Neuronal stem cell (in vitro differentiated cells): ENCODE measurements at regions not wholly inside any gene's neighbourhood (a gene's known extent, or its start where the extent isn't known, plus 50 kb on each side); places are given as distances from the start of the nearest gene placed in this dataset.

Experiments used
- DNase-seq: peaks from one replicate; pipeline ENCODE4 v3.0.0-alpha.2; 2013; ENCODE audit warnings: low spot score
- H2AFZ ChIP-seq: one replicate; pipeline ENCODE4 v1.6.1; 2013; ENCODE audit warnings: mild to moderate bottlenecking, low read length, inconsistent platforms
- H2AK5ac ChIP-seq: 2 replicates; pipeline ENCODE4 v1.6.1; 2013; ENCODE audit warnings: low read depth, mild to moderate bottlenecking, inconsistent platforms, low read length, moderate library complexity, mixed read lengths
- H2BK120ac ChIP-seq: 2 replicates; pipeline ENCODE4 v1.6.1; 2013; ENCODE audit warnings: low read depth, mild to moderate bottlenecking, inconsistent platforms, low read length, moderate library complexity, mixed read lengths
- H2BK12ac ChIP-seq: one replicate; pipeline ENCODE4 v1.6.1; 2013; ENCODE audit warnings: low read length, inconsistent platforms
- H2BK15ac ChIP-seq: 2 replicates; pipeline ENCODE4 v1.6.1; 2013; ENCODE audit warnings: mild to moderate bottlenecking, low read length, inconsistent platforms, mixed read lengths
- H2BK5ac ChIP-seq: one replicate; pipeline ENCODE4 v1.6.1; 2013; ENCODE audit warnings: inconsistent platforms, mild to moderate bottlenecking, low read length, moderate library complexity
- H3K14ac ChIP-seq: one replicate; pipeline ENCODE4 v1.6.1; 2013; ENCODE audit warnings: low read length, inconsistent platforms
- H3K18ac ChIP-seq: 2 replicates; pipeline ENCODE4 v1.6.1; 2013; ENCODE audit warnings: low read length, inconsistent platforms
- H3K23ac ChIP-seq: 2 replicates; pipeline ENCODE4 v1.6.1; 2013; ENCODE audit warnings: low read depth, mild to moderate bottlenecking, mixed read lengths, low read length, inconsistent platforms; ENCODE audit not compliant: poor library complexity
- H3K27ac ChIP-seq: replicated peaks from 3 replicates; pipeline ENCODE4 v1.5.1; 2013; ENCODE audit warnings: low read length, inconsistent platforms
- H3K27me3 ChIP-seq, 3 experiments: 2 replicates each; pipeline ENCODE4 v1.6.1; 2013; ENCODE audit warnings: low read length in 3 of 3, mild to moderate bottlenecking in 2 of 3, inconsistent platforms in 1 of 3, low read depth in 1 of 3, mixed read lengths in 1 of 3, moderate library complexity in 1 of 3; ENCODE audit not compliant: control insufficient read depth in 3 of 3, insufficient read depth in 3 of 3
- H3K36me3 ChIP-seq, 2 donors: replicated peaks in 1 of 2; 2 replicates each; pipeline ENCODE4 v1.6.1; 2013; ENCODE audit warnings: low read length in 2 of 2; ENCODE audit not compliant: control insufficient read depth in 2 of 2, insufficient read depth in 2 of 2
- H3K4ac ChIP-seq: 2 replicates; pipeline ENCODE4 v1.6.1; 2013; ENCODE audit warnings: inconsistent platforms, mild to moderate bottlenecking, low read length, moderate library complexity
- H3K4me1 ChIP-seq, 2 donors: 1 replicate in 1 of 2; 2 replicates in 1 of 2; pipeline ENCODE4 v1.6.1; 2013; ENCODE audit warnings: low read length in 2 of 2, low read depth in 1 of 2; ENCODE audit not compliant: control insufficient read depth in 2 of 2, insufficient read depth in 1 of 2
- H3K4me2 ChIP-seq: one replicate; pipeline ENCODE4 v1.6.1; 2013; ENCODE audit warnings: mild to moderate bottlenecking, low read length, inconsistent platforms; ENCODE audit not compliant: insufficient read depth, poor library complexity, severe bottlenecking
- H3K4me3 ChIP-seq, 2 donors: 2 replicates each; pipeline ENCODE4 v1.5.1; 2013; ENCODE audit warnings: low read length in 2 of 2, mild to moderate bottlenecking in 2 of 2, inconsistent platforms in 1 of 2, moderate library complexity in 1 of 2
- H3K79me1 ChIP-seq: one replicate; pipeline ENCODE4 v1.6.1; 2013; ENCODE audit warnings: low read depth, mild to moderate bottlenecking, inconsistent platforms, low read length, moderate library complexity
- H3K9ac ChIP-seq: one replicate; pipeline ENCODE4 v1.6.1; 2013; ENCODE audit warnings: mild to moderate bottlenecking, low read depth, low read length, inconsistent platforms; ENCODE audit not compliant: poor library complexity
- H3K9me3 ChIP-seq, 2 donors: replicated peaks in 1 of 2; 2 replicates each; pipeline versions ENCODE3 to v1.6.1; 2013; ENCODE audit warnings: low read length in 2 of 2, mild to moderate bottlenecking in 2 of 2, inconsistent platforms in 1 of 2, low read depth in 1 of 2, mixed read lengths in 1 of 2, moderate library complexity in 1 of 2; ENCODE audit not compliant: control insufficient read depth in 2 of 2, insufficient read depth in 1 of 2
- H4K8ac ChIP-seq: one replicate; pipeline ENCODE4 v1.6.1; 2013; ENCODE audit warnings: low read depth, mild to moderate bottlenecking, inconsistent platforms, low read length, moderate library complexity
- H4K91ac ChIP-seq: one replicate; pipeline ENCODE4 v1.6.1; 2013; ENCODE audit warnings: low read length, low read depth, mild to moderate bottlenecking, inconsistent platforms; ENCODE audit not compliant: poor library complexity
- WGBS, 2 donors: extraction: QIAGEN DNeasy Blood & Tissue Kit; methylation state at CpG; one replicate each; pipeline ENCODE4 v1.1.7; 2013; ENCODE audit warnings: missing lambda C conversion rate in 2 of 2, mixed read lengths in 1 of 2; ENCODE audit not compliant: insufficient read length in 2 of 2, insufficient replicate concordance in 1 of 2; ENCODE audit errors: extremely low coverage in 2 of 2; 5-methylcytosine and 5-hydroxymethylcytosine counted together

GRCh38 chrX:5155301-5155700 lies 1073.4 kb downstream of the NLGN4X start:
- Histone ChIP-seq H3K27ac (no peak overlapping the region), H2BK5ac (no peak overlapping the region), H3K27me3 (no peaks in the 10 kb centered on the region), H4K91ac (no peak overlapping the region), H3K9ac (no peak overlapping the region), H3K18ac (no peak overlapping the region), H2AFZ (no peak overlapping the region), H3K23ac (no peak overlapping the region), H3K4me3 (no peak overlapping the region), H3K9me3 (peaks cover 0 to 12% of the 10 kb centered on the region in 2 donors), H3K4ac (no peak overlapping the region), H3K14ac (no peak overlapping the region), H4K8ac (no peak overlapping the region), H3K79me1 (no peaks in the 10 kb centered on the region), H2BK15ac (no peak overlapping the region), H3K4me2 (no peak overlapping the region), H2BK12ac (no peak overlapping the region), H2BK120ac (no peak overlapping the region), H3K4me1 (peaks cover 0 to 7% of the 10 kb centered on the region in 2 donors), H2AK5ac (no peak overlapping the region), H3K36me3 (no peaks in the 10 kb centered on the region)
- DNase-seq: no peak
- no CpG with 5 or more reads among the region's 3 CpGs for WGBS, 2 donors

DNA sequence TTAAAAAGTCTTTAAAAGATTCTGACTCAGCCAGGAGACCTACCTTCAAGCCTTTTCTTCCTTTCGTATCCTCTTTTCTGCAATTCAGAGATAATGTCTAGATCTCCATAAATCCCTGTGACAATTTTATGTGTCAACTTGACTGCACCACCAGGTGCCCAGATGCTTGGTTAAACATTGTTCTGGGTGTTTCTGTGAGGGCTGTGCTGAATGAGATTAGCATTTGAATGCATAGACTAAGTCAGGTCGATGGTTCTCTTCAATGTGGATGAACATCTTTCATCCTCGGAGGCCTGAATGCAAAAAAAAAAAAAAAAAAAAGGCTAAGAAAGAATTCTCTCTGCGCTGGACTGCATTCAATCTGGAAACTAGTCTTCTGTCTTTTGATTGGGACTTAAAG lies 1082.7 kb downstream of the NLGN4X start:
- H2BK12ac ChIP-seq: no peak overlapping the region
- H2AFZ ChIP-seq: no peak overlapping the region
- H3K4ac ChIP-seq: no peak overlapping the region
- no peaks in the 10 kb centered on the region for H3K4me1 ChIP-seq
- H3K9me3 ChIP-seq: no peaks in the 10 kb centered on the region
- H2BK15ac ChIP-seq: no peak overlapping the region
- H3K79me1 ChIP-seq: no peaks in the 10 kb centered on the region
- no peak overlapping the region for H3K4me3 ChIP-seq
- H2BK120ac ChIP-seq: no peak overlapping the region
- DNase-seq: no peak
- H4K8ac ChIP-seq: no peak overlapping the region
- no peak overlapping the region for H3K4me2 ChIP-seq
- H3K18ac ChIP-seq: no peak overlapping the region
- no peak overlapping the region for H2BK5ac ChIP-seq
- H3K14ac ChIP-seq: no peak overlapping the region
- H3K27ac ChIP-seq: no peak overlapping the region
- no peak overlapping the region for H2AK5ac ChIP-seq
- no peak overlapping the region for H3K23ac ChIP-seq
- no CpG with 5 or more reads among the region's 4 CpGs for WGBS, 2 donors
- H3K27me3 ChIP-seq: no peaks in the 10 kb centered on the region
- no peak overlapping the region for H4K91ac ChIP-seq
- no peaks in the 10 kb centered on the region for H3K36me3 ChIP-seq
- no peak overlapping the region for H3K9ac ChIP-seq

DNA sequence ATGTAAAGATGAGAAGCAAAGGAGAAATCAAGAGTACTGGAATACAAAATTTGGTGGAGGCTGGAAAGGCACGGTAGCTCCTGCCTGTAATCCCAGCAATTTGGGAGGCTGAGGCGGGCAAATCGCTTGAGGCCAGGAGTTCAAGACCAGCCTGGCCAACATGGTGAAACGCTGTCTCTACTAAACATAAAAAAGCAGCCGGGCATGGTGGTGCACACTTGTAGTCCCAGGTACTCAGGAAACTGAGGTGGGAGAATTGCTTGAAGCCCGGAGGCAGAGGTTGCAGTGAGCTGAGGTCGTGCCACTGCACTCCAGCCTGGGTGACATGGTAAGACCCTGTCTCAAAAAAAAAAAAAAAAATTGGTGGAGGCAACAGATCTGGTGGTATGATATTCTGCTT lies 1086.0 kb downstream of the NLGN4X start:
- no peak overlapping the region for H2BK120ac ChIP-seq
- H2BK12ac ChIP-seq: no peak overlapping the region
- no peak overlapping the region for H3K18ac ChIP-seq
- no peak overlapping the region for H3K9ac ChIP-seq
- H4K91ac ChIP-seq: no peak overlapping the region
- no peak overlapping the region for H2BK5ac ChIP-seq
- H2AK5ac ChIP-seq: no peak overlapping the region
- no peak overlapping the region for H2AFZ ChIP-seq
- H3K79me1 ChIP-seq: no peaks in the 10 kb centered on the region
- no peaks in the 10 kb centered on the region for H3K27me3 ChIP-seq
- no peak overlapping the region for H3K4ac ChIP-seq
- no CpG with 5 or more reads among the region's 7 CpGs for WGBS, 2 donors
- no peak overlapping the region for H2BK15ac ChIP-seq
- H3K14ac ChIP-seq: no peak overlapping the region
- H3K4me2 ChIP-seq: no peak overlapping the region
- H4K8ac ChIP-seq: no peak overlapping the region
- H3K4me3 ChIP-seq: no peak overlapping the region
- H3K36me3 ChIP-seq: no peaks in the 10 kb centered on the region
- H3K27ac ChIP-seq: no peak overlapping the region
- no peak overlapping the region for H3K23ac ChIP-seq
- DNase-seq: no peak
- no peaks in the 10 kb centered on the region for H3K4me1 ChIP-seq
- no peaks in the 10 kb centered on the region for H3K9me3 ChIP-seq

GRCh38 chrX:5122181-5122678 lies 1106.4 kb downstream of the NLGN4X start:
- no peak overlapping the region for H3K4me2 ChIP-seq
- H3K9ac ChIP-seq: no peak overlapping the region
- H4K8ac ChIP-seq: no peak overlapping the region
- H3K4me3 ChIP-seq: no peak overlapping the region
- no peaks in the 10 kb centered on the region for H3K9me3 ChIP-seq
- no peak for DNase-seq
- no peaks in the 10 kb centered on the region for H3K27me3 ChIP-seq
- 100% methylated on average over 2 of the region's 4 CpGs for WGBS, 2 donors
- H3K79me1 ChIP-seq: no peaks in the 10 kb centered on the region
- no peak overlapping the region for H2AFZ ChIP-seq
- H2BK5ac ChIP-seq: no peak overlapping the region
- H4K91ac ChIP-seq: no peak overlapping the region
- no peak overlapping the region for H2BK12ac ChIP-seq
- H3K14ac ChIP-seq: no peak overlapping the region
- H2BK120ac ChIP-seq: no peak overlapping the region
- H2BK15ac ChIP-seq: no peak overlapping the region
- no peak overlapping the region for H3K18ac ChIP-seq
- H3K4ac ChIP-seq: no peak overlapping the region
- H2AK5ac ChIP-seq: no peak overlapping the region
- no peaks in the 10 kb centered on the region for H3K36me3 ChIP-seq
- H3K27ac ChIP-seq: no peak overlapping the region
- no peak overlapping the region for H3K23ac ChIP-seq
- no peaks in the 10 kb centered on the region for H3K4me1 ChIP-seq
